ENCODE measurements at regions not wholly inside any gene's neighbourhood (a gene's known extent, or its start where the extent isn't known, plus 50 kb on each side); places are given as distances from the start of the nearest gene placed in this dataset.

DNA sequence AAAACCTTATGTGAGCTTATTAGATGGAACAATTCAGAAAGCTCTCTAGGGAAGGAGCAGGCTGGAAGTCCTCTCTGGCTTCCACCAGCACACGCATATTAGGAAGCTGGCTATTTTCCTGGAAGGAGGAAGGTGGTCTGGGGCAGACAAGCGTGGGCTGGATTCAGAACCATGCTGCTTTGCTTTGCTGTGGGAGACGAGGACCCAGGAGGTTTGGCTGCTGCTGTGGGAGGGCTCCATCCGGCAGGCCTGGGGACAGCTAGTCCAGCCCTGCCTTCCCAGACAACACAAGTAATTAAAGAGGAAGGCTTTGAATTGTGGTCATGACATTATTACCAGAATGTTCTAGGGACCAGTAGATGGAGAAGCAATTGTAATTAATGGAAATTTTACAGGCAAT, 238.8 kb upstream of the MYT1L start:
- Histone ChIP-seq H4K8ac (ENCODE audit: extremely low read depth, insufficient read depth, low read length) (no peak overlapping the region), H3K14ac (ENCODE audit: insufficient read length) (no peak overlapping the region), H2BK120ac (replicated peaks; ENCODE audit: low read depth, low read length) (no peak overlapping the region), H3K23ac (ENCODE audit: insufficient read length) (no peak overlapping the region), H4K91ac (replicated peaks; ENCODE audit: insufficient read length, low read length) (no peak overlapping the region), H2BK12ac (ENCODE audit: low read depth, low read length) (no peak overlapping the region), H2AFZ (ENCODE audit: low read length) (no peak overlapping the region), H3K79me2 (ENCODE audit: control insufficient read depth in 1 of 2, insufficient read depth in 2 of 2, low read length in 2 of 2) (no peaks in the 10 kb centered on the region; a peak in 1 of 4 replicates), H3K36me3 (ENCODE audit: control insufficient read depth in 2 of 4, insufficient read depth in 4 of 4, low read length in 3 of 4) (no peaks in the 10 kb centered on the region; a peak in 1 of 8 replicates), H2BK15ac (ENCODE audit: low read length) (no peak overlapping the region), H3K9ac (replicated peaks in 1 of 4; ENCODE audit: extremely low read depth in 1 of 4, low read depth in 3 of 4, low read length in 3 of 4) (no peak overlapping the region), H3K4me1 (replicated peaks in 1 of 4; ENCODE audit: control insufficient read depth in 3 of 4, insufficient read depth in 4 of 4, low read length in 3 of 4) (no peaks in the 10 kb centered on the region), H3K4me3 (ENCODE audit: extremely low read depth in 1 of 4, insufficient read depth in 2 of 4, low read depth in 3 of 4, low read length in 4 of 4) (no peak overlapping the region), H3K4ac (replicated peaks; ENCODE audit: insufficient read length, low read depth, low read length) (no peak overlapping the region), H3K27ac (ENCODE audit: low read depth, low read length) (no peak overlapping the region), H3K18ac (ENCODE audit: extremely low read depth, low read length) (no peak overlapping the region), H3K79me1 (ENCODE audit: low read depth, low read length) (no peaks in the 10 kb centered on the region), H3K4me2 (ENCODE audit: insufficient read depth in 1 of 2, low read depth in 2 of 2, low read length in 2 of 2) (no peak overlapping the region), H4K20me1 (replicated peaks in 1 of 2; ENCODE audit: control insufficient read depth in 1 of 2, insufficient read depth in 2 of 2, low read length in 2 of 2) (peaks cover 0 to 9% of the 10 kb centered on the region in 2 experiments), H3K27me3 (replicated peaks in 1 of 4; ENCODE audit: control insufficient read depth in 3 of 4, extremely low read depth in 1 of 4, insufficient read depth in 3 of 4, low read length in 3 of 4) (no peaks in the 10 kb centered on the region), H2AK5ac (ENCODE audit: low read depth, low read length) (no peak overlapping the region), H2BK20ac (ENCODE audit: low read length) (no peak overlapping the region), H3K56ac (replicated peaks; ENCODE audit: insufficient read length, low read depth, low read length) (no peak overlapping the region), H3K23me2 (ENCODE audit: low read depth, low read length) (peaks cover 18% of the 10 kb centered on the region; the same call in 1 of the 2 replicates), H3K9me3 (ENCODE audit: insufficient read depth in 2 of 2, low read depth in 1 of 2, low read length in 1 of 2) (peaks cover 12 to 17% of the 10 kb centered on the region in 2 experiments), H4K5ac (ENCODE audit: insufficient read length, low read depth, low read length) (no peak overlapping the region), H2BK5ac (ENCODE audit: low read depth, low read length) (no peak overlapping the region)
- no peak for TF ChIP-seq CEBPB (IDR thresholded peaks at IDR 0.05; ENCODE audit: low read depth, low read length)
- no peak for TF ChIP-seq NANOG (IDR thresholded peaks at IDR 0.05; ENCODE audit: insufficient read depth, low read depth, low read length, poor library complexity, severe bottlenecking)
- TF ChIP-seq CBX8 (IDR thresholded peaks at IDR 0.05; ENCODE audit: borderline replicate concordance, low read depth, low read length): no peak
- no peak for TF ChIP-seq GTF2F1 (IDR thresholded peaks at IDR 0.05; ENCODE audit: borderline replicate concordance, low read depth, low read length)
- no peak for TF ChIP-seq HDAC2 (IDR thresholded peaks at IDR 0.05; ENCODE audit: borderline replicate concordance in 1 of 2, low read depth in 2 of 2, low read length in 2 of 2)
- no peak for TF ChIP-seq SIX5 (IDR thresholded peaks at IDR 0.05; ENCODE audit: low read depth, low read length)
- no peak for TF ChIP-seq POU5F1 (IDR thresholded peaks at IDR 0.05; ENCODE audit: low read depth, low read length)
- no peak for TF ChIP-seq KDM5A (IDR thresholded peaks at IDR 0.05; ENCODE audit: low read length)
- TF ChIP-seq, protein P1, sequence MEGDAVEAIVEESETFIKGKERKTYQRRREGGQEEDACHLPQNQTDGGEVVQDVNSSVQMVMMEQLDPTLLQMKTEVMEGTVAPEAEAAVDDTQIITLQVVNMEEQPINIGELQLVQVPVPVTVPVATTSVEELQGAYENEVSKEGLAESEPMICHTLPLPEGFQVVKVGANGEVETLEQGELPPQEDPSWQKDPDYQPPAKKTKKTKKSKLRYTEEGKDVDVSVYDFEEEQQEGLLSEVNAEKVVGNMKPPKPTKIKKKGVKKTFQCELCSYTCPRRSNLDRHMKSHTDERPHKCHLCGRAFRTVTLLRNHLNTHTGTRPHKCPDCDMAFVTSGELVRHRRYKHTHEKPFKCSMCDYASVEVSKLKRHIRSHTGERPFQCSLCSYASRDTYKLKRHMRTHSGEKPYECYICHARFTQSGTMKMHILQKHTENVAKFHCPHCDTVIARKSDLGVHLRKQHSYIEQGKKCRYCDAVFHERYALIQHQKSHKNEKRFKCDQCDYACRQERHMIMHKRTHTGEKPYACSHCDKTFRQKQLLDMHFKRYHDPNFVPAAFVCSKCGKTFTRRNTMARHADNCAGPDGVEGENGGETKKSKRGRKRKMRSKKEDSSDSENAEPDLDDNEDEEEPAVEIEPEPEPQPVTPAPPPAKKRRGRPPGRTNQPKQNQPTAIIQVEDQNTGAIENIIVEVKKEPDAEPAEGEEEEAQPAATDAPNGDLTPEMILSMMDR (IDR thresholded peaks at IDR 0.05; ENCODE audit: control extremely low read depth in 1 of 3, insufficient read depth in 1 of 3, low read depth in 1 of 3, low read length in 3 of 3): no peak
- no peak for FAIRE-seq
- ChIA-PET POLR2A (ENCODE audit: partially characterized antibody) (no interaction called here), CTCF (ENCODE audit: partially characterized antibody) (interaction anchor here (1.0 kb wide), 2 partner anchors 129 to 450 kb away, joined by 3 read pairs; no protein-coding TSS in a partner anchor)
- no peak for DNase-seq (ENCODE audit: low read depth in 1 of 2, low spot score in 2 of 2)
- 96% methylated on average over 4 of the region's 4 CpGs; no CpG with 5 or more reads in 1 of the 2 experiments for WGBS, 2 experiments (ENCODE audit: extremely low coverage in 1 of 2, insufficient coverage in 1 of 2, insufficient read length in 1 of 2, insufficient replicate concordance in 2 of 2, low coverage in 1 of 2, low lambda C conversion rate in 2 of 2, missing lambda C conversion rate in 1 of 2)

Data from H1 (cell line).